HCT116 (cell line): ENCODE measurements at regions not wholly inside any gene's neighbourhood (a gene's known extent, or its start where the extent isn't known, plus 50 kb on each side); places are given as distances from the start of the nearest gene placed in this dataset.

Source experiments
- ATAC-seq: fragments of 200-7000 bp; cut with Tn5 transposase; 2 replicates; pipeline ENCODE4 v1.9.1; 2020; ENCODE audit warnings: mild to moderate bottlenecking, moderate library complexity
- BruUV-seq: library from RNA; stranded (reverse); fragments of 400-500 nt; replicated peaks from 2 replicates; lab custom pipeline; 2021; lab: Mats Ljungman, UMichigan
- CTCF ChIA-PET: fragments of 300-600 bp; sonication (Branson Sonifier 250); formaldehyde crosslinking; loops from one replicate; lab custom pipeline; 2021; ENCODE audit warnings: antibody characterized with exemption; lab: Charles Lee
- POLR2A ChIA-PET: fragments of 300-600, 350-600 bp; sonication (Branson Sonifier 250); formaldehyde crosslinking; loops from one replicate; lab custom pipeline; 2021; ENCODE audit warnings: antibody characterized with exemption; lab: Charles Lee
- RAD21 ChIA-PET, 2 experiments: fragments of 300-600 bp; sonication (Branson Sonifier 250); formaldehyde crosslinking; loops; one replicate each; lab custom pipeline; 2023; ENCODE audit warnings: low total read pairs in 2 of 2; ENCODE audit not compliant: uncharacterized antibody in 2 of 2, unreplicated experiment in 2 of 2, low non-redundant PET in 1 of 2; lab: Charles Lee
- DNase-seq: peaks from one replicate; pipeline ENCODE4 v3.0.0-alpha.2; 2010; ENCODE audit warnings: low read depth, low spot score
- H2AFZ ChIP-seq: fragments of 200-600 bp; shearing (Covaris generic), sonication (generic); 2 replicates; pipeline ENCODE4 v1.6.1; 2017; ENCODE audit warnings: low read depth, mixed run types, mixed read lengths, antibody characterized with exemption, low read length; ENCODE audit not compliant: poor library complexity, severe bottlenecking
- H3K27ac ChIP-seq: 2 replicates; pipeline ENCODE4 v1.5.1; 2012; ENCODE audit warnings: low read depth, low read length
- H3K27me3 ChIP-seq: fragments of 200-600 bp; sonication (generic); 2 replicates; pipeline ENCODE4 v1.6.1; 2016; ENCODE audit warnings: mixed run types, low read length, mixed read lengths; ENCODE audit not compliant: insufficient read depth
- H3K36me3 ChIP-seq, 2 experiments: fragments of 200-500 bp in 1 of 2; fragments of 200-600 bp in 1 of 2; sonication (Bioruptor generic) in 1 of 2; sonication (generic) in 1 of 2; 2 replicates each; pipeline versions ENCODE4 v1.5.1 to v1.6.1; 2014 to 2016; ENCODE audit warnings: low read length in 2 of 2, inconsistent platforms in 1 of 2, mixed read lengths in 1 of 2, mixed run types in 1 of 2; ENCODE audit not compliant: insufficient read depth in 2 of 2, control insufficient read depth in 1 of 2
- H3K4me1 ChIP-seq, 2 experiments: fragments of 200-600 bp in 1 of 2; sonication (generic) in 1 of 2; 2 replicates each; pipeline versions ENCODE4 v1.5.1 to v1.6.1; 2012 to 2017; ENCODE audit warnings: low read length in 2 of 2, inconsistent platforms in 1 of 2, mild to moderate bottlenecking in 1 of 2, mixed read lengths in 1 of 2, mixed run types in 1 of 2, moderate library complexity in 1 of 2; ENCODE audit not compliant: insufficient read depth in 2 of 2, control insufficient read depth in 1 of 2
- H3K4me2 ChIP-seq: fragments of 200-600 bp; sonication (generic); 2 replicates; pipeline ENCODE4 v1.6.1; 2017; ENCODE audit warnings: mixed run types, low read length, mixed read lengths
- H3K4me3 ChIP-seq, 2 experiments: fragments of 200-600 bp in 1 of 2; sonication (generic) in 1 of 2; replicated peaks in 1 of 2; 2 replicates each; pipeline ENCODE4 v1.5.1; 2011 to 2016; ENCODE audit warnings: low read length in 2 of 2, control low read depth in 1 of 2, low read depth in 1 of 2, mild to moderate bottlenecking in 1 of 2, mixed read lengths in 1 of 2, mixed run types in 1 of 2
- H3K79me2 ChIP-seq: fragments of 200-600 bp; sonication (generic); 2 replicates; pipeline ENCODE4 v1.6.1; 2017; ENCODE audit warnings: mild to moderate bottlenecking, mixed run types, low read length, moderate library complexity, mixed read lengths; ENCODE audit not compliant: insufficient read depth
- H3K9ac ChIP-seq: fragments of 200-600 bp; sonication (generic); 2 replicates; pipeline ENCODE4 v1.6.1; 2016; ENCODE audit warnings: low read length, mixed read lengths
- H3K9me2 ChIP-seq: fragments of 200-600 bp; sonication (generic), shearing (Covaris generic); 2 replicates; pipeline ENCODE4 v1.6.1; 2017; ENCODE audit warnings: mixed run types, mild to moderate bottlenecking, moderate library complexity; ENCODE audit not compliant: insufficient read depth
- H3K9me3 ChIP-seq, 2 experiments: fragments of 200-500 bp in 1 of 2; fragments of 200-600 bp in 1 of 2; sonication (Bioruptor generic) in 1 of 2; sonication (generic) in 1 of 2; 2 replicates each; pipeline ENCODE4 v1.6.1; 2014 to 2017; ENCODE audit warnings: low read length in 2 of 2, mixed read lengths in 2 of 2, inconsistent platforms in 1 of 2, low read depth in 1 of 2, mild to moderate bottlenecking in 1 of 2, mixed run types in 1 of 2, moderate library complexity in 1 of 2; ENCODE audit not compliant: control insufficient read depth in 1 of 2, insufficient read depth in 1 of 2
- H4K20me1 ChIP-seq: fragments of 200-600 bp; sonication (generic), shearing (Covaris generic); 2 replicates; pipeline ENCODE4 v1.6.1; 2017; ENCODE audit warnings: mixed run types, mild to moderate bottlenecking, moderate library complexity; ENCODE audit not compliant: insufficient read depth
- CBX3 ChIP-seq: IDR thresholded peaks from 2 replicates; pipeline ENCODE4 v1.6.1; 2012; ENCODE audit warnings: low read depth
- CTCF ChIP-seq, 3 experiments: fragments of 200-600 bp in 1 of 3; sonication (generic) in 1 of 3; IDR thresholded peaks in 2 of 3; conservative IDR thresholded peaks in 1 of 3; 2 replicates each; pipeline ENCODE4 v1.5.1; 2012 to 2017; ENCODE audit warnings: low read depth in 2 of 3, low read length in 2 of 3, antibody characterized with exemption in 1 of 3, borderline replicate concordance in 1 of 3, control low read depth in 1 of 3, mild to moderate bottlenecking in 1 of 3, mixed read lengths in 1 of 3, mixed run types in 1 of 3, moderate library complexity in 1 of 3; ENCODE audit not compliant: insufficient read depth in 1 of 3
- EGR1 ChIP-seq: IDR thresholded peaks from 2 replicates; pipeline ENCODE4 v1.6.1; 2012; ENCODE audit warnings: low read depth
- EZH2 ChIP-seq: fragments of 200-600 bp; sonication (generic); IDR thresholded peaks from 2 replicates; pipeline ENCODE4 v1.6.1; 2017; ENCODE audit warnings: antibody characterized with exemption, mixed run types
- FOSL1 ChIP-seq: IDR thresholded peaks from 2 replicates; pipeline ENCODE4 v1.6.1; 2012; ENCODE audit warnings: low read depth
- MAX ChIP-seq: IDR thresholded peaks from 2 replicates; pipeline ENCODE4 v1.6.1; 2012
- RAD21 ChIP-seq: IDR thresholded peaks from 2 replicates; pipeline ENCODE4 v1.6.1; 2012; ENCODE audit warnings: low read depth, mild to moderate bottlenecking
- SIN3A ChIP-seq: IDR thresholded peaks from 2 replicates; pipeline ENCODE4 v1.6.1; 2012; ENCODE audit warnings: low read depth
- SP1 ChIP-seq: IDR thresholded peaks from 2 replicates; pipeline ENCODE4 v1.6.1; 2012; ENCODE audit warnings: low read depth
- SRF ChIP-seq: IDR thresholded peaks from 2 replicates; pipeline ENCODE4 v1.6.1; 2012; ENCODE audit warnings: low read depth
- intact Hi-C: fragments of 100-400 bp; cut with micrococcal nuclease; formaldehyde crosslinking; loops from 2 replicates; pipeline ENCODE4 v1.10.0; 2022
- TF ChIP-seq, protein P1 (sequence below): IDR thresholded peaks from 2 replicates; pipeline ENCODE4 v1.6.1; 2012

DNA sequence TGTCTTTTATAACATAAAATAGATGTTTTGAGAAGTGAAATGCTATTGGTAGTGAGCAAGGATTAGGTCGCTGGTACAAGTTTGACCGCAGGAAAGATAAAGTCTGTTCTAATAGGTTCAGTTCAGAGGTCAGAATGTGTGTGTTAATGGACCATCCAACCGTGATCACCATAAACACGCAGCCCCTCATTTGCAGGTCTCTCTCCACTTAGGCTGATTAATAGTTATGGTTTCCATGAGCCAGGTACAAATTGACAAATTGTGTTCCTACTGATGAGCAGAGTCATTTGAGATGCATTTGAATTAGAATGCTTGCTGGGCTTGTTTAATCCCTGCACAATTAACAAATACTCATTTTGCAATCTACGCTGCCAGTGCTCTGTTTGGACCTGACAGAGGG lies 318.1 kb upstream of the GOT2 start:
- peaks cover 0 to 4% of the 10 kb centered on the region in 2 experiments; a peak in 2 of 4 replicates for H3K9me3 ChIP-seq
- no peak for TF ChIP-seq SP1
- no peak for TF ChIP-seq RAD21
- no peak for TF ChIP-seq FOSL1
- TF ChIP-seq, protein P1, sequence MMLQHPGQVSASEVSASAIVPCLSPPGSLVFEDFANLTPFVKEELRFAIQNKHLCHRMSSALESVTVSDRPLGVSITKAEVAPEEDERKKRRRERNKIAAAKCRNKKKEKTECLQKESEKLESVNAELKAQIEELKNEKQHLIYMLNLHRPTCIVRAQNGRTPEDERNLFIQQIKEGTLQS = no peak
- TF ChIP-seq EZH2 = no peak
- TF ChIP-seq CBX3 = no peak
- no peak for TF ChIP-seq EGR1
- TF ChIP-seq CTCF (IDR thresholded peaks at IDR 0.05 in 2 of 3, conservative IDR thresholded peaks at IDR 0.05 in 1 of 3; ENCODE audit: borderline replicate concordance in 1 of 3, insufficient read depth in 1 of 3, low read depth in 2 of 3, low read length in 2 of 3) = no peak
- TF ChIP-seq SIN3A = no peak
- TF ChIP-seq MAX = no peak
- no peak for TF ChIP-seq SRF
- no peak overlapping the region for H3K4me2 ChIP-seq
- H3K4me1 ChIP-seq = no peaks in the 10 kb centered on the region
- no peaks in the 10 kb centered on the region for H3K27me3 ChIP-seq
- no peaks in the 10 kb centered on the region for H4K20me1 ChIP-seq
- no peak overlapping the region for H3K27ac ChIP-seq
- no peaks in the 10 kb centered on the region for H3K79me2 ChIP-seq
- POLR2A ChIA-PET = no interaction called here
- intact Hi-C loops = no loop called here
- H3K36me3 ChIP-seq = no peaks in the 10 kb centered on the region; a peak in 1 of 4 replicates
- DNase-seq (no peak), ATAC-seq (no peak)
- no peak overlapping the region for H3K9ac ChIP-seq
- H2AFZ ChIP-seq = no peak overlapping the region
- H3K4me3 ChIP-seq = no peak overlapping the region
- RAD21 ChIA-PET = no interaction called here
- no peaks in the 10 kb centered on the region for H3K9me2 ChIP-seq
- CTCF ChIA-PET = no interaction called here
- BruUV-seq = no TSS peak
